HG03045 (cell line): ENCODE measurements at regions not wholly inside any gene's neighbourhood (a gene's known extent, or its start where the extent isn't known, plus 50 kb on each side); places are given as distances from the start of the nearest gene placed in this dataset.

Source experiments
- ATAC-seq: cut with Tn5 transposase; IDR thresholded peaks from one replicate; pipeline ENCODE4 v1.9.1; 2021; ENCODE audit warnings: mild to moderate bottlenecking, moderate library complexity; ENCODE audit not compliant: unreplicated experiment

GRCh38 chr17:79405823-79406222 lies 205.0 kb downstream of the RBFOX3 start:
- ATAC-seq: no peak

- ATAC-seq: no peak
Measured at GRCh38 chr17:79404136-79404911, 206.5 kb downstream of the RBFOX3 start.

- ATAC-seq: no peak
Measured at GRCh38 chr17:79401704-79402674, 208.9 kb downstream of the RBFOX3 start.

- no peak for ATAC-seq
Measured at GRCh38 chr17:79400989-79401703, 209.7 kb downstream of the RBFOX3 start.

GRCh38 chr17:79399610-79400144 lies 211.2 kb downstream of the RBFOX3 start:
- ATAC-seq: no peak

- no peak for ATAC-seq
Measured at GRCh38 chr17:79398441-79398840, 212.4 kb downstream of the RBFOX3 start.

- ATAC-seq: no peak
Measured at GRCh38 chr17:79396696-79397095, 214.2 kb downstream of the RBFOX3 start.

- ATAC-seq: no peak
Measured at GRCh38 chr17:79395545-79395944, 215.3 kb downstream of the RBFOX3 start.

- no peak for ATAC-seq
Measured at GRCh38 chr17:79395066-79395465, 215.8 kb downstream of the RBFOX3 start.

GRCh38 chr17:79393358-79394052 lies 217.3 kb downstream of the RBFOX3 start:
- ATAC-seq: no peak

- ATAC-seq: no peak
Measured at GRCh38 chr17:79392598-79392997, 218.3 kb downstream of the RBFOX3 start.

- no peak for ATAC-seq
Measured at GRCh38 chr17:79391376-79392233, 219.2 kb downstream of the RBFOX3 start.

GRCh38 chr17:79389896-79390295 lies 221.0 kb downstream of the RBFOX3 start:
- no peak for ATAC-seq

GRCh38 chr17:79388556-79389295 lies 222.1 kb downstream of the RBFOX3 start:
- no peak for ATAC-seq

GRCh38 chr17:79387783-79388182 lies 223.1 kb downstream of the RBFOX3 start:
- no peak for ATAC-seq

GRCh38 chr17:79385962-79386563 lies 224.8 kb downstream of the RBFOX3 start:
- no peak for ATAC-seq

GRCh38 chr17:79382313-79382712 lies 228.5 kb downstream of the RBFOX3 start:
- no peak for ATAC-seq

GRCh38 chr17:79379700-79380445 lies 231.0 kb downstream of the RBFOX3 start:
- ATAC-seq: no peak
